Transverse colon (tissue), 3 donors: ENCODE measurements at regions not wholly inside any gene's neighbourhood (a gene's known extent, or its start where the extent isn't known, plus 50 kb on each side); places are given as distances from the start of the nearest gene placed in this dataset.

Experiments
- CTCF ChIP-seq, 5 experiments: fragments of 200-600 bp in 3 of 5; fragments of 450-650 bp in 2 of 5; sonication (generic) in 3 of 5; IDR thresholded peaks; 1 replicate in 2 of 5; 2 replicates in 3 of 5; pipeline ENCODE4 v1.5.1; 2016 to 2017; ENCODE audit warnings: antibody characterized with exemption in 5 of 5, inconsistent platforms in 3 of 5, mild to moderate bottlenecking in 2 of 5, moderate library complexity in 1 of 5
- EP300 ChIP-seq: sonication (generic); formaldehyde crosslinking; IDR thresholded peaks from one replicate; pipeline ENCODE4 v1.6.1; 2017; ENCODE audit warnings: antibody characterized with exemption, low read depth
- POLR2A ChIP-seq: fragments of 450-650 bp; IDR thresholded peaks from one replicate; pipeline ENCODE4 v1.6.1; 2016; ENCODE audit warnings: antibody characterized with exemption, mild to moderate bottlenecking, moderate library complexity

- no peak for TF ChIP-seq POLR2A
- TF ChIP-seq CTCF (IDR thresholded peaks at IDR 0.05) = no peak
- TF ChIP-seq EP300 = no peak
These were observed 177.6 kb upstream of the SEMA3A start for GRCh38 chr7:84372155-84372621.
